Upper lobe of right lung (tissue), 1 donor: ENCODE measurements at regions not wholly inside any gene's neighbourhood (a gene's known extent, or its start where the extent isn't known, plus 50 kb on each side); places are given as distances from the start of the nearest gene placed in this dataset.
A peak's percentile ranks its signal among the peaks of the same experiment; 100 is the strongest.

ENCODE experiments used
- ATAC-seq: fragments of 200-7000 bp; cut with Tn5 transposase; one replicate; pipeline ENCODE4 v1.9.1; 2020; ENCODE audit warnings: mild to moderate bottlenecking, moderate library complexity
- DNase-seq: peaks from one replicate; pipeline ENCODE4 v3.0.0-alpha.2; 2020
- H3K27ac ChIP-seq: fragments of 200-600 bp; one replicate; pipeline ENCODE4 v1.8.0; 2022
- H3K27me3 ChIP-seq: fragments of 200-600 bp; one replicate; pipeline ENCODE4 v1.8.0; 2022; ENCODE audit warnings: mild to moderate bottlenecking
- H3K36me3 ChIP-seq: fragments of 200-600 bp; one replicate; pipeline ENCODE4 v1.8.0; 2022
- H3K4me1 ChIP-seq: fragments of 200-600 bp; one replicate; pipeline ENCODE4 v1.8.0; 2022
- H3K4me3 ChIP-seq: fragments of 200-600 bp; one replicate; pipeline ENCODE4 v1.8.0; 2022; ENCODE audit warnings: mild to moderate bottlenecking
- H3K9me3 ChIP-seq: fragments of 200-600 bp; one replicate; pipeline ENCODE4 v1.8.0; 2022
- intact Hi-C: fragments of 100-400 bp; cut with DNase I; formaldehyde crosslinking; loops from one replicate; pipeline ENCODE4 v1.11.0; 2022
- TF ChIP-seq, protein P1 (sequence below): fragments of 200-600 bp; IDR thresholded peaks from one replicate; pipeline ENCODE4 v1.8.0; 2022; ENCODE audit warnings: antibody characterized with exemption
- donor health status: DM: no; HTN: yes; CAD: no; lungs with severe emphysema.

DNA sequence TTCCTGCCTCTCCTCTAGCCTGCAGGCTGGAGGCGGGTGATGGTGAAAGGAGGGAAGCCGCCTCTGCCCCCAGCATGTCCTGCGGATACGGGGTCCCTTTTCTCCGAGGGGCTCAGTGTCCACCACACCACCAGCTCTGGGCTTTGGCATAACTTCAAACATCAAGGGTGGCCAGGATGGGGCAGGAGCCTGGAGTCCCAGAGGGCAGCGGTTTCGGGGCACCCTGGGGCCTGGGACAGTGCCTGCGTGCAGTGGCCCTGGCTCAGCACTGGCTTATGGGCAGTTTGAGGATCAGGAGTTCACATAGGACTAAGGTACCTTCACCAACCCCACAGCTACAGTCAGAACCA is 85.5 kb upstream of the GPC1 start:
- no peak for ATAC-seq
- H3K9me3 ChIP-seq: no peaks in the 10 kb centered on the region
- DNase-seq: peak; percentile 52
- H3K36me3 ChIP-seq: no peaks in the 10 kb centered on the region
- no peak overlapping the region for H3K4me3 ChIP-seq
- intact Hi-C loops: no loop called here
- no peaks in the 10 kb centered on the region for H3K4me1 ChIP-seq
- peaks cover 6% of the 10 kb centered on the region for H3K27me3 ChIP-seq
- TF ChIP-seq, protein P1, sequence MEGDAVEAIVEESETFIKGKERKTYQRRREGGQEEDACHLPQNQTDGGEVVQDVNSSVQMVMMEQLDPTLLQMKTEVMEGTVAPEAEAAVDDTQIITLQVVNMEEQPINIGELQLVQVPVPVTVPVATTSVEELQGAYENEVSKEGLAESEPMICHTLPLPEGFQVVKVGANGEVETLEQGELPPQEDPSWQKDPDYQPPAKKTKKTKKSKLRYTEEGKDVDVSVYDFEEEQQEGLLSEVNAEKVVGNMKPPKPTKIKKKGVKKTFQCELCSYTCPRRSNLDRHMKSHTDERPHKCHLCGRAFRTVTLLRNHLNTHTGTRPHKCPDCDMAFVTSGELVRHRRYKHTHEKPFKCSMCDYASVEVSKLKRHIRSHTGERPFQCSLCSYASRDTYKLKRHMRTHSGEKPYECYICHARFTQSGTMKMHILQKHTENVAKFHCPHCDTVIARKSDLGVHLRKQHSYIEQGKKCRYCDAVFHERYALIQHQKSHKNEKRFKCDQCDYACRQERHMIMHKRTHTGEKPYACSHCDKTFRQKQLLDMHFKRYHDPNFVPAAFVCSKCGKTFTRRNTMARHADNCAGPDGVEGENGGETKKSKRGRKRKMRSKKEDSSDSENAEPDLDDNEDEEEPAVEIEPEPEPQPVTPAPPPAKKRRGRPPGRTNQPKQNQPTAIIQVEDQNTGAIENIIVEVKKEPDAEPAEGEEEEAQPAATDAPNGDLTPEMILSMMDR: no peak
- H3K27ac ChIP-seq: no peak overlapping the region

DNA sequence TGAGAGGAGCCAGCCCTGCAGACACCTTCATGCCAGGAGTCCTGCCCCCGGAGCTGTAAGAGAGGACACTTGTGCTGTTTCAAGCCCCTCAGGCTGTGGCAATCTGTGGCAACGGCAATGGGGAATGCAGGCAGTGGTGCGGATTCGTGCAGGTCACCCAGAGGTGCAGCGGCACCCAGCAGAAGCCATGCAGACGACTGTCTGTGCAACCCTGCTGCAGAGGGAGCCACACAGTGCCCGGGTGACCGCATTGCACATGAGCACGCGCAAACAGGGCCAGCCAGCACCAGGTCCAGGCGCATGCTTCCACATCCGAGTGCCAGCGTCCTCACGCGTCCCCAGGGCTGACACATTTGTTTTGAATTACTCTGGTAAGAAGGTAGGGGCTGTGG is 84.8 kb upstream of the GPC1 start:
- intact Hi-C loops: no loop called here
- Histone ChIP-seq H3K27me3 (peaks cover 6% of the 10 kb centered on the region), H3K36me3 (no peaks in the 10 kb centered on the region), H3K27ac (no peak overlapping the region), H3K4me1 (no peaks in the 10 kb centered on the region), H3K4me3 (no peak overlapping the region), H3K9me3 (no peaks in the 10 kb centered on the region)
- no peak for ATAC-seq
- DNase-seq: no peak
- TF ChIP-seq, protein P1: no peak

DNA sequence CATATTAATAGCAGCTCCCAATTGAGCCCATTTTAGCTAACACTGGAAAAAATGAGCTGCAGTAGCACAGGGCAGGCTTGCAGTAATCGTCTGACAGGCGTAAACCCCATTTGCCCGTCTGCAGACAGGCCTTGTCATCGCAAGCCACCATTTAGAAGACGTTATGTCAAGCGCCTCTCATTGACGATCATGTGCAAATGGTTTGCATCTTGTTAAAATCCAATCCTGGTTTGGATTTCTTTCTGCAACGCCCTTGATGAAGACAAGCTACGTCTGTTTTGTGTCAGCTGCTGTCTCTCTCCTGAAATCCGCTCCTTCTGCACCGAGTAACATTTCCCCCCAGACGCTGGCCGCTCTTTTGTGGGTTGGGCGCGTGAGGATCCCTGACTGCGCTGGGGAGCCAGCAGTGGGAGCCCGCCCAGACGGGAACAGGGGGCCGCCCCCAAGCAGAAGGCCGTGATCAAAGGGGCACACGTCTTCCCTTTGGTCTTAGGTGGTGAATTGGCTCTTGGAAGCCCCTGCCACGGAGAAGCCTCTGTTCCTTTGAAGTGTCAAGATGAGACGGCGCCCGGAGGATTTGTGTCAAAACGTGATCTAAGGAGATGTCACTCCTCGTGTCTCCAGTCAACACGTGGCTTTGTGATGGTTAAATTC is 84.2 kb upstream of the GPC1 start:
- DNase-seq (no peak), ATAC-seq (no peak)
- Histone ChIP-seq H3K4me3 (no peak overlapping the region), H3K27me3 (peaks cover 6% of the 10 kb centered on the region), H3K36me3 (no peaks in the 10 kb centered on the region), H3K4me1 (no peaks in the 10 kb centered on the region), H3K27ac (no peak overlapping the region), H3K9me3 (no peaks in the 10 kb centered on the region)
- intact Hi-C loops: no loop called here
- TF ChIP-seq, protein P1: no peak

DNA sequence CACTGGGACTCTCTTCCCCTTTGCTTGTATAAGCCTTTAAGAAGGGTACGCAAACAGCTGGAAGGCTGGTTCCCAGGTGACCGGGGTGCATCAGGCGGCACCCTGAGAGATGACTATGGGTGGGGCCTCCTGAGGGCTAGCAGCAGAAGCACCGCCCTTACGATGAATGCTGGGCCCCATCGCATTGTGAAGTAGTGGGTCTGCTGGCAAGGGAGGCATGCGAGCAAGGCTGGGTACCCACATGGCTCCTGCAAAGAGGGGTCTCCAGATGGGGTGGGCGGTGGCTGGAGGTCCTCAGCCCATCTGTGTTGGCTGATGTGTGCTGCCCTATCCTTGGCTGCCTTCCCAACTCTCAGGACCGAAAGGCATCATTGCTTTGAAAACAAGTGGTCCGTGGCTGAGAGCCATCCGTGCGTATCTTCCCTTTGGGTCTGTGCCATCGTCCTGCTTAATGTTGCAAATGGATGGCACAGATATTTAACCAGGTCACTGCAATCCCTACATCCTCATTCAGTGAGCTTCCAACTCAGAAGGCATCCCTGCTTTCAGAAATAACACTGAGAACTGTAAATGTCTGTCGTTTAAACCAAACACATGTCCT is 83.5 kb upstream of the GPC1 start:
- ATAC-seq: no peak
- intact Hi-C loops: no loop called here
- TF ChIP-seq, protein P1: no peak

DNA sequence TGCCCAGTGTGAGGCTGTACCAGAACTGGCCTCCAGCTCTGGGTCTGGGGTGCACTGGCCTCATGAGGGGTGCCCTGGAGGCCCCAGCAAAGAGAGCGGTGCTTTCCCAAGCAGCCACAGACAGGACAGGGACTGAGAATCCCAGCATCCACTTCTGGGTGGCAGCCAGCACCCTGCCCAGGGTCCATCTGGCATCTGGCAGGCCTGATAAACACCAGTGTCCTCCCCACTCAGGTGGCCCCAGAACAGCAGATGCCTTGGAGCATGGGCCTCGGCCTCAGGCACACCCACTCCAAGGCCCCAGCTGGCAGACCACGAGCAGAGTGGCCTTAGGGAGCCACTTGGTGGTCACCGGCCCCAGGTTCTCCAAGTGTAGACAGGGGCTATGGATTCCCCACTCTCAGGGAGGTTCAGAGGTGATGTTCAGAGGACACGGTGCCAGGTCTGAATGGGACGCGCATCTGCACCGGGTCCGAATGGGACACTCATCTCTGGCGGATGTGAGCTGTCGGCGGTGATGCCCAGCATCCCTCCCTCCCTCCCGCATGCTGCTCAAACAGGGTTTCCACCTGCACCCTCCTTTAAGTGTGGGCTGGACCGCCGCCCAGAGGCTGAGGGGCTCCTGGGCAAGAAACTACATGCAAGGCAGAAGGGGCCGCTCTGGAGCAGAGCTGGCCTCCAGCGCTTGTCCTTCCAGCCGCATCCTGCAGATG is 82.2 kb upstream of the GPC1 start:
- intact Hi-C loops: no loop called here
- peak; percentile 57 for DNase-seq

More for the DNA sequence above, 83.5 kb upstream of the GPC1 start:
- DNase-seq: no peak
- Histone ChIP-seq H3K36me3 (no peaks in the 10 kb centered on the region), H3K4me1 (no peaks in the 10 kb centered on the region), H3K27me3 (peaks cover 6% of the 10 kb centered on the region), H3K4me3 (no peak overlapping the region), H3K9me3 (no peaks in the 10 kb centered on the region), H3K27ac (no peak overlapping the region)

More for the DNA sequence above, 82.2 kb upstream of the GPC1 start:
- H3K27ac ChIP-seq: no peak overlapping the region
- peaks cover 1% of the 10 kb centered on the region for H3K27me3 ChIP-seq
- no peak overlapping the region for H3K4me3 ChIP-seq
- H3K36me3 ChIP-seq: no peaks in the 10 kb centered on the region
- no peak for ATAC-seq
- H3K4me1 ChIP-seq: no peaks in the 10 kb centered on the region
- TF ChIP-seq, protein P1: no peak
- H3K9me3 ChIP-seq: no peaks in the 10 kb centered on the region
